HepG2 (cell line): ENCODE measurements at regions not wholly inside any gene's neighbourhood (a gene's known extent, or its start where the extent isn't known, plus 50 kb on each side); places are given as distances from the start of the nearest gene placed in this dataset.
A peak's percentile ranks its signal among the peaks of the same experiment; 100 is the strongest.

ENCODE experiments used
- AKAP8 ChIP-seq: sonication (generic); formaldehyde crosslinking; IDR thresholded peaks from 2 replicates; pipeline ENCODE4 v1.5.1; 2020; ENCODE audit warnings: mild to moderate bottlenecking, missing genetic modification reagents
- ARNT ChIP-seq: fragments of 450-650 bp; IDR thresholded peaks from 2 replicates; pipeline ENCODE4 v1.6.1; 2017
- CCDC6 ChIP-seq: sonication (generic); formaldehyde crosslinking; IDR thresholded peaks from 2 replicates; pipeline ENCODE4 v1.8.1; 2022; ENCODE audit warnings: mild to moderate bottlenecking, missing genetic modification reagents, moderate library complexity
- GATA4 ChIP-seq: sonication (generic); IDR thresholded peaks from 2 replicates; pipeline ENCODE4 v1.6.1; 2016; ENCODE audit warnings: antibody characterized with exemption, low read depth, borderline replicate concordance
- HNF4A ChIP-seq: sonication (generic); formaldehyde crosslinking; IDR thresholded peaks from 2 replicates; pipeline ENCODE4 v1.4.0; 2020; ENCODE audit warnings: missing genetic modification reagents
- KLF9 ChIP-seq: IDR thresholded peaks from 2 replicates; pipeline ENCODE4 v1.6.1; 2016; ENCODE audit warnings: low read depth
- MED13 ChIP-seq: sonication (generic); formaldehyde crosslinking; IDR thresholded peaks from 2 replicates; pipeline ENCODE4 v1.5.0; 2020; ENCODE audit warnings: missing genetic modification reagents
- NR3C1 ChIP-seq: sonication (generic); formaldehyde crosslinking; IDR thresholded peaks from 2 replicates; pipeline ENCODE4 v1.4.0; 2020; ENCODE audit warnings: missing genetic modification reagents
- SMYD3 ChIP-seq: sonication (generic); formaldehyde crosslinking; IDR thresholded peaks from 2 replicates; pipeline ENCODE4 v1.8.1; 2023; ENCODE audit warnings: mild to moderate bottlenecking, missing genetic modification reagents
- TCF7 ChIP-seq: sonication (generic); IDR thresholded peaks from 2 replicates; pipeline ENCODE4 v1.6.1; 2016; ENCODE audit warnings: antibody characterized with exemption, low read depth
- ZFP36L2 ChIP-seq: sonication (generic); formaldehyde crosslinking; IDR thresholded peaks from 2 replicates; pipeline ENCODE4 v1.4.0; 2020; ENCODE audit warnings: missing genetic modification reagents
- ZNF136 ChIP-seq: sonication (generic); formaldehyde crosslinking; IDR thresholded peaks from 2 replicates; pipeline ENCODE4 v1.8.1; 2022; ENCODE audit warnings: low read depth, mild to moderate bottlenecking, moderate library complexity, missing genetic modification reagents
- ZNF230 ChIP-seq: sonication (generic); formaldehyde crosslinking; IDR thresholded peaks from 2 replicates; pipeline ENCODE4 v1.4.0; 2020; ENCODE audit warnings: mild to moderate bottlenecking, missing genetic modification reagents
- ZNF260 ChIP-seq: sonication (generic); formaldehyde crosslinking; IDR thresholded peaks from 2 replicates; pipeline ENCODE4 v1.4.0; 2020; ENCODE audit warnings: missing genetic modification reagents, low read depth, mild to moderate bottlenecking, borderline replicate concordance
- ZNF292 ChIP-seq: sonication (generic); formaldehyde crosslinking; IDR thresholded peaks from 2 replicates; pipeline ENCODE4 v1.8.1; 2022; ENCODE audit warnings: mild to moderate bottlenecking, low read depth, missing genetic modification reagents, borderline replicate concordance
- ZNF382 ChIP-seq: sonication (generic); formaldehyde crosslinking; IDR thresholded peaks from 2 replicates; pipeline ENCODE4 v1.5.0; 2020; ENCODE audit warnings: missing genetic modification reagents, mild to moderate bottlenecking, borderline replicate concordance
- ZNF616 ChIP-seq: sonication (generic); formaldehyde crosslinking; IDR thresholded peaks from 2 replicates; pipeline ENCODE4 v1.5.0; 2020; ENCODE audit warnings: low read depth, mild to moderate bottlenecking, missing genetic modification reagents
- ZNF781 ChIP-seq: sonication (generic); formaldehyde crosslinking; IDR thresholded peaks from 2 replicates; pipeline ENCODE4 v1.5.1; 2020; ENCODE audit warnings: borderline replicate concordance, mild to moderate bottlenecking, missing genetic modification reagents; ENCODE audit errors: not compliant biosample characterization
- ZSCAN22 ChIP-seq: sonication (generic); formaldehyde crosslinking; IDR thresholded peaks from 2 replicates; pipeline ENCODE4 v1.4.0; 2020; ENCODE audit warnings: mild to moderate bottlenecking, missing genetic modification reagents
- ZSCAN30 ChIP-seq: sonication (generic); formaldehyde crosslinking; IDR thresholded peaks from 2 replicates; pipeline ENCODE4 v1.5.0; 2020; ENCODE audit warnings: mild to moderate bottlenecking, missing genetic modification reagents
- TF ChIP-seq, protein P1 (sequence below): sonication (generic); formaldehyde crosslinking; IDR thresholded peaks from 2 replicates; pipeline ENCODE4 v1.5.1; 2020; ENCODE audit warnings: missing genetic modification reagents, mild to moderate bottlenecking, borderline replicate concordance
- TF ChIP-seq, protein P2 (sequence below): IDR thresholded peaks from 2 replicates; pipeline ENCODE4 v1.6.1; 2016; ENCODE audit warnings: missing compliant biosample characterization, missing genetic modification reagents, borderline replicate concordance
- TF ChIP-seq, protein P3 (sequence below): sonication (generic); formaldehyde crosslinking; IDR thresholded peaks from 2 replicates; pipeline ENCODE4 v1.8.0; 2022; ENCODE audit warnings: mild to moderate bottlenecking, missing genetic modification reagents, moderate library complexity
- TF ChIP-seq, protein P4 (sequence below): sonication (generic); formaldehyde crosslinking; IDR thresholded peaks from 2 replicates; pipeline ENCODE4 v1.5.0; 2020; ENCODE audit warnings: mild to moderate bottlenecking, missing genetic modification reagents
- TF ChIP-seq, protein P5 (sequence below): sonication (generic); formaldehyde crosslinking; IDR thresholded peaks from 2 replicates; pipeline ENCODE4 v1.5.1; 2020; ENCODE audit warnings: mild to moderate bottlenecking, missing genetic modification reagents, moderate library complexity

DNA sequence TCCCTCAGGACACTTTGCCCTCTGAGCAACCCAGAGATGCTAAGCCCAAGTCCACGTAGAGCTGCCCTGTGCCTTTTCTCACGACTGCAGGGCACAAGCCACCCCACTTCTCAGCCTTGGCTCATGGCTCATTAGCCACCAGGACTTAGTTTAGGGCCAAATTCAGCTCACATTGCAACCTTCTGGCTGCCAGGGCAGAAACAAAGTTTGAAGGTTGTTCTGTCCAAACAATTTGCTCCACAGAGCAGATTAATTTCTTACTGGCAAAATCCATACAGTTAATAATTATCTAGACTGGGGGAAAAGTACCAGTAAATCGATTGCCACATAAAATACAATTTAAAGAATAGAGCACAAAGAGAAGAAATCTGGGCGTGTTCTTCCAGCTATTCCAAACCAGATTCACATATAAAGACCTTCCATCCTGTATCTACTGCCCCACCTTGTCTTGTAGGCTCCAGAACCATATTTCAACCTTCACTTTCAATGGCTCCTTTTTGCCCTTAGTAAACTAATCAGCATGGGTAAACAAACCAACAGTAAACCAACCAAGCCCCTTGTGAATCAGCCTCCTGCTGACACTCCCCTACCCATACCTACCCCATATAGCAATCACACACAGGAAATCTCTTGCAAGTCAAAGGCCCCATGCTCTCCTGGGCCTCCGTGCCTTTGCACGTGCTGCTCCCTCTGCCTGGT, 101.9 kb downstream of the QRSL1 start (continued):
- TF ChIP-seq, protein P1, sequence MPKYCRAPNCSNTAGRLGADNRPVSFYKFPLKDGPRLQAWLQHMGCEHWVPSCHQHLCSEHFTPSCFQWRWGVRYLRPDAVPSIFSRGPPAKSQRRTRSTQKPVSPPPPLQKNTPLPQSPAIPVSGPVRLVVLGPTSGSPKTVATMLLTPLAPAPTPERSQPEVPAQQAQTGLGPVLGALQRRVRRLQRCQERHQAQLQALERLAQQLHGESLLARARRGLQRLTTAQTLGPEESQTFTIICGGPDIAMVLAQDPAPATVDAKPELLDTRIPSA (CRISPR knock-in tag) = no peak
- TF ChIP-seq KLF9 (no peak), ZNF136 (CRISPR knock-in tag) (no peak), HNF4A (CRISPR knock-in tag) (peak; percentile 83), ZNF781 (no peak), CCDC6 (CRISPR knock-in tag) (peak; percentile 44; the same call in 1 of the 2 replicates), ARNT (no peak), GATA4 (no peak; the same call in 1 of the 2 replicates), ZNF616 (CRISPR knock-in tag) (no peak; the same call in 1 of the 2 replicates), ZSCAN22 (no peak), ZNF260 (CRISPR knock-in tag) (no peak), ZNF382 (no peak), TCF7 (no peak), AKAP8 (no peak), SMYD3 (CRISPR knock-in tag) (no peak), MED13 (CRISPR knock-in tag) (no peak), NR3C1 (CRISPR knock-in tag) (no peak), ZNF230 (CRISPR knock-in tag) (no peak), ZNF292 (CRISPR knock-in tag) (peak; percentile 39; the same call in 1 of the 2 replicates), ZSCAN30 (CRISPR knock-in tag) (no peak), ZFP36L2 (CRISPR knock-in tag) (no peak)
- TF ChIP-seq, protein P2, sequence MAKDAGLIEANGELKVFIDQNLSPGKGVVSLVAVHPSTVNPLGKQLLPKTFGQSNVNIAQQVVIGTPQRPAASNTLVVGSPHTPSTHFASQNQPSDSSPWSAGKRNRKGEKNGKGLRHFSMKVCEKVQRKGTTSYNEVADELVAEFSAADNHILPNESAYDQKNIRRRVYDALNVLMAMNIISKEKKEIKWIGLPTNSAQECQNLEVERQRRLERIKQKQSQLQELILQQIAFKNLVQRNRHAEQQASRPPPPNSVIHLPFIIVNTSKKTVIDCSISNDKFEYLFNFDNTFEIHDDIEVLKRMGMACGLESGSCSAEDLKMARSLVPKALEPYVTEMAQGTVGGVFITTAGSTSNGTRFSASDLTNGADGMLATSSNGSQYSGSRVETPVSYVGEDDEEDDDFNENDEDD (CRISPR knock-in tag) = peak; percentile 73; the same call in 1 of the 2 replicates
- TF ChIP-seq, protein P3, sequence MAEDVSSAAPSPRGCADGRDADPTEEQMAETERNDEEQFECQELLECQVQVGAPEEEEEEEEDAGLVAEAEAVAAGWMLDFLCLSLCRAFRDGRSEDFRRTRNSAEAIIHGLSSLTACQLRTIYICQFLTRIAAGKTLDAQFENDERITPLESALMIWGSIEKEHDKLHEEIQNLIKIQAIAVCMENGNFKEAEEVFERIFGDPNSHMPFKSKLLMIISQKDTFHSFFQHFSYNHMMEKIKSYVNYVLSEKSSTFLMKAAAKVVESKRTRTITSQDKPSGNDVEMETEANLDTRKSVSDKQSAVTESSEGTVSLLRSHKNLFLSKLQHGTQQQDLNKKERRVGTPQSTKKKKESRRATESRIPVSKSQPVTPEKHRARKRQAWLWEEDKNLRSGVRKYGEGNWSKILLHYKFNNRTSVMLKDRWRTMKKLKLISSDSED (CRISPR knock-in tag) = no peak
- TF ChIP-seq, protein P4, sequence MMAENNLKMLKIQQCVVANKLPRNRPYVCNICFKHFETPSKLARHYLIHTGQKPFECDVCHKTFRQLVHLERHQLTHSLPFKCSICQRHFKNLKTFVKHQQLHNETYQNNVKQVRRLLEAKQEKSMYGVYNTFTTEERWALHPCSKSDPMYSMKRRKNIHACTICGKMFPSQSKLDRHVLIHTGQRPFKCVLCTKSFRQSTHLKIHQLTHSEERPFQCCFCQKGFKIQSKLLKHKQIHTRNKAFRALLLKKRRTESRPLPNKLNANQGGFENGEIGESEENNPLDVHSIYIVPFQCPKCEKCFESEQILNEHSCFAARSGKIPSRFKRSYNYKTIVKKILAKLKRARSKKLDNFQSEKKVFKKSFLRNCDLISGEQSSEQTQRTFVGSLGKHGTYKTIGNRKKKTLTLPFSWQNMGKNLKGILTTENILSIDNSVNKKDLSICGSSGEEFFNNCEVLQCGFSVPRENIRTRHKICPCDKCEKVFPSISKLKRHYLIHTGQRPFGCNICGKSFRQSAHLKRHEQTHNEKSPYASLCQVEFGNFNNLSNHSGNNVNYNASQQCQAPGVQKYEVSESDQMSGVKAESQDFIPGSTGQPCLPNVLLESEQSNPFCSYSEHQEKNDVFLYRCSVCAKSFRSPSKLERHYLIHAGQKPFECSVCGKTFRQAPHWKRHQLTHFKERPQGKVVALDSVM (CRISPR knock-in tag) = no peak; the same call in 1 of the 2 replicates
- TF ChIP-seq, protein P5, sequence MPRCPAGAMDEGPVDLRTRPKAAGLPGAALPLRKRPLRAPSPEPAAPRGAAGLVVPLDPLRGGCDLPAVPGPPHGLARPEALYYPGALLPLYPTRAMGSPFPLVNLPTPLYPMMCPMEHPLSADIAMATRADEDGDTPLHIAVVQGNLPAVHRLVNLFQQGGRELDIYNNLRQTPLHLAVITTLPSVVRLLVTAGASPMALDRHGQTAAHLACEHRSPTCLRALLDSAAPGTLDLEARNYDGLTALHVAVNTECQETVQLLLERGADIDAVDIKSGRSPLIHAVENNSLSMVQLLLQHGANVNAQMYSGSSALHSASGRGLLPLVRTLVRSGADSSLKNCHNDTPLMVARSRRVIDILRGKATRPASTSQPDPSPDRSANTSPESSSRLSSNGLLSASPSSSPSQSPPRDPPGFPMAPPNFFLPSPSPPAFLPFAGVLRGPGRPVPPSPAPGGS (CRISPR knock-in tag) = no peak
